NB4 (cell line): ENCODE measurements at regions not wholly inside any gene's neighbourhood (a gene's known extent, or its start where the extent isn't known, plus 50 kb on each side); places are given as distances from the start of the nearest gene placed in this dataset.
"Not testable (repeated sequence)": the region's sequence is repeated elsewhere in the genome, so short reads cannot be mapped to it uniquely, and the experiment has no call there.

Source experiments
- DNase-seq: peaks from one replicate; pipeline ENCODE4 v3.0.0; 2010; ENCODE audit warnings: low read depth
- H3K4me3 ChIP-seq: one replicate; pipeline ENCODE4 v1.5.1; 2011; ENCODE audit warnings: mild to moderate bottlenecking, low read depth, low read length, moderate library complexity
- CTCF ChIP-seq: IDR thresholded peaks from one replicate; pipeline ENCODE4 v1.5.1; 2012; ENCODE audit warnings: low read depth, low read length
- MYC ChIP-seq: IDR thresholded peaks from 2 replicates; pipeline ENCODE4 v1.6.1; 2011; ENCODE audit warnings: low read depth, low read length
- POLR2A ChIP-seq: IDR thresholded peaks from 2 replicates; pipeline ENCODE4 v1.6.1; 2011; ENCODE audit warnings: mild to moderate bottlenecking; ENCODE audit not compliant: insufficient read length; ENCODE audit errors: extremely low read depth
- TF ChIP-seq, protein P1 (sequence below): IDR thresholded peaks from 2 replicates; pipeline ENCODE4 v1.6.1; 2011; ENCODE audit warnings: low read depth, low read length

GRCh38 chr20:51276296-51276695 lies 253.4 kb upstream of the KCNG1 start:
- no peak for DNase-seq
- H3K4me3 ChIP-seq = no peak overlapping the region
- TF ChIP-seq, protein P1, sequence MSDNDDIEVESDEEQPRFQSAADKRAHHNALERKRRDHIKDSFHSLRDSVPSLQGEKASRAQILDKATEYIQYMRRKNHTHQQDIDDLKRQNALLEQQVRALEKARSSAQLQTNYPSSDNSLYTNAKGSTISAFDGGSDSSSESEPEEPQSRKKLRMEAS = no peak
- TF ChIP-seq MYC = no peak
- no peak for TF ChIP-seq POLR2A
- TF ChIP-seq CTCF = no peak

DNA sequence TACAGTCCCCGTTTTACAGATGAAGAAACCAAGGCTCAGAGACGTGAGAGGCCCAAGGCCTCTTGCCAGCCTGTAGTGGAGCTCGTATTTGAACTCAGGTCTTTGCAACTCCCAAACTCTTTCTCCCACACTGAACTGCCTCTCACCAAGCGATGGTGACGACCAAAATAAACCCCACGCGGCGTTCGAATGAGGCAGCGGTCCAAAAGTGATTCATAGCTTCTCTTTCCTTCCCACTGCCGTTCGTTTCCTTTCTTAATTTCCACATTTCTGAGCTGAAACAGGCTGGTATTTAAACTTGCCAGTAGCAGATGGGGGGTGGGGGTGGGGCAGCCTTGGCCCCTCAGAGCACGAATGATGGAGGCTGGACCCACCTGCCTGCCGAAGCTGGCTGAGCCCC lies 252.9 kb upstream of the KCNG1 start:
- H3K4me3 ChIP-seq = no peak overlapping the region
- TF ChIP-seq MYC = no peak
- TF ChIP-seq, protein P1 = no peak
- TF ChIP-seq CTCF = no peak
- no peak for TF ChIP-seq POLR2A
- no peak for DNase-seq

DNA sequence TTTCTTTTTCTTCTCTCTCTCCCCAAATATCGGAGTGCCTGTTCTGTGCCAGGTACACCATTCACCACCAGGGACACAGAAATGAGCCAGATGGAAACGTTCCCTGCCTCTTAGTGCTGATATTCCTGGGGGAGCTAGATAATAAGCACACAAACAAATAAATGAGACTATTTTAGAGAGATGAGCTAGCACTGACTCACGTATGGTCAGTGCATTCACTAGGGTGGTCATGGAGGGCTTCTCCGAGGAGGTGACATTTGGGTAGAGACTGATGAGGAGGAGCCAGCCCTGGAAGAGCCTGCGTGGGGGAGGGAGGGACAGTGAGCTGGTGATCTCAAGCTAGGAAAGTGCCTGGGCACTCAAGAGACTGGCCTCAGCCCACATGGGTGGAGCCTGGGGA lies 252.3 kb upstream of the KCNG1 start:
- DNase-seq = no peak
- H3K4me3 ChIP-seq = no peak overlapping the region
- no peak for TF ChIP-seq POLR2A
- no peak for TF ChIP-seq MYC
- TF ChIP-seq CTCF = no peak
- TF ChIP-seq, protein P1 = no peak

DNA sequence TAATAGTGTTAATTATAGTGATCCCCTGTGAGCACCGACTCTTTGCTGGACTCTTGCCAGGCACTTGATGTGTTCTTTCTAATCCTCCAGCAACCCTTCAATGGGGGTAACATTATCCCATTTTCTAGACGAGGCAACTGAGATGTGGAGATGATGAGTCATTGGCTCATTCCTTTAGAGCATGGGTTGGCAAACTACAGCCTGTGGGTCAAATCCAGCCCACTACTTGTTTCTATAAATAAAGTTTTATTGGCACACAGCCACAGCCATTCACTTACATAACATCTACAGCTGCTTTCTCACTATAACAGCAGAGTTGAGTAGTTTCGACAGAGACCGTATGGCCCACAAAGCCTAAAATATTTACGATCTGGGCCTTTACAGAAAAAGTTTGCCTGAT lies 249.5 kb upstream of the KCNG1 start:
- TF ChIP-seq MYC (no peak), CTCF (no peak), POLR2A (no peak)
- TF ChIP-seq, protein P1 = no peak
- DNase-seq = peak; percentile 35
- H3K4me3 ChIP-seq = no peak overlapping the region

- no peak for DNase-seq
- no peak overlapping the region for H3K4me3 ChIP-seq
- TF ChIP-seq CTCF (no peak), POLR2A (no peak), MYC (no peak)
- TF ChIP-seq, protein P1 = no peak
Observed at GRCh38 chr20:51271931-51272330, 249.0 kb upstream of the KCNG1 start.

DNA sequence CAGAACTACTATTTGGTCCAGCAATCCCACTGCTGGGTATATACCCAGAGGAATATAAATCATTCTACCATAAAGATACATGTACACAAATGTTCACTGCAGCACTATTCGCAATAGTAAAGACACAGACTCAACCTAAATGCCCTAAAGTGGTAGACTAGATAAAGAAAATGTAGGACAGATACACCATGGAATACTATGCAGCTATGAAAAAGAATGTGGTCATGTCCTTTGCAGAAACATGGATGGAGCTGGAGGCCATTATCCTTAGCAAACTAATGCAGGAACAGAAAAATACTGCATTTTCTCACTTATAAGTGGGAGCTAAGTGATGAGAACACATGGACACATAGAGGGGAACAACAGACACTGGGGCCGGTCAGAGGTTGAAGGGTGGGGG lies 248.4 kb upstream of the KCNG1 start:
- DNase-seq = not testable (repeated sequence)

More for the DNA sequence above, 248.4 kb upstream of the KCNG1 start:
- H3K4me3 ChIP-seq = not testable (repeated sequence)
